ENCODE measurements at regions not wholly inside any gene's neighbourhood (a gene's known extent, or its start where the extent isn't known, plus 50 kb on each side); places are given as distances from the start of the nearest gene placed in this dataset.

DNA sequence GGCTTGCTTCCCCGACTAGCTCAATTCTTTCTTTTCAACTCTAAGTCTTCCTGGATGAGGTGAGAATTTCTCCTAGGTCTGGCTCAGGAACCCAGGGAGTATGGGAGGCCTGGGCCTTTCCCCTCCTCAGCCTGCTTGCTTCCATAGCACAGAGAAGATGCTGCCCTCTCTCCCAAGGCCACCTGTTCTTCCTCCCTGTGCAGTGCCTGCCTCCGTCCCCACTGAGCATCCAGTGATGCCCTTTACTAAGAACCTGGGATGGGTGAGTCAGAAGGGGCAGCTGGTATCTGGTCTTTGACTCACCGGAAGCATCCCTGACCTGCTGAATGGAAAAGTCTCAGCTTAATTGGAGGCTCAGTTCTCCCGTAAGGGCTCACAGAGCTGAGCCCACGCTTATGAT lies 607.9 kb downstream of the BUD13 start:
- H3K27me3 ChIP-seq (ENCODE audit: control insufficient read depth in 1 of 2, insufficient read depth in 2 of 2, low read length in 2 of 2), result peaks cover 0 to 2% of the 10 kb centered on the region in 2 experiments; a peak in 1 of 5 replicates
- BruUV-seq (replicated peaks), result no TSS peak
- DNase-seq (ENCODE audit: low spot score) (no peak), ATAC-seq (no peak), FAIRE-seq (no peak)
- no peak overlapping the region for H3K4me2 ChIP-seq (ENCODE audit: low read depth, low read length)
- no peak overlapping the region for H3K9ac ChIP-seq (ENCODE audit: insufficient read depth, low read depth, low read length)
- H3K4me3 ChIP-seq (replicated peaks in 1 of 3; ENCODE audit: insufficient read depth in 1 of 3, low read depth in 2 of 3, low read length in 3 of 3), result no peak overlapping the region
- TF ChIP-seq, protein P1, sequence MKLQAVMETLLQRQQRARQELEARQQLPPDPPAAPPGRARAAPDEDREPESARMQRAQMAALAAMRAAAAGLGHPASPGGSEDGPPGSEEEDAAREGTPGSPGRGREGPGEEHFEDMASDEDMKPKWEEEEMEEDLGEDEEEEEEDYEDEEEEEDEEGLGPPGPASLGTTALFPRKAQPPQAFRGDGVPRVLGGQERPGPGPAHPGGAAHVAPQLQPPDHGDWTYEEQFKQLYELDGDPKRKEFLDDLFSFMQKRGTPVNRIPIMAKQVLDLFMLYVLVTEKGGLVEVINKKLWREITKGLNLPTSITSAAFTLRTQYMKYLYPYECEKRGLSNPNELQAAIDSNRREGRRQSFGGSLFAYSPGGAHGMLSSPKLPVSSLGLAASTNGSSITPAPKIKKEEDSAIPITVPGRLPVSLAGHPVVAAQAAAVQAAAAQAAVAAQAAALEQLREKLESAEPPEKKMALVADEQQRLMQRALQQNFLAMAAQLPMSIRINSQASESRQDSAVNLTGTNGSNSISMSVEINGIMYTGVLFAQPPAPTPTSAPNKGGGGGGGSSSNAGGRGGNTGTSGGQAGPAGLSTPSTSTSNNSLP (IDR thresholded peaks at IDR 0.05; ENCODE audit: low read depth, low read length), result no peak
- TF ChIP-seq GATA4 (IDR thresholded peaks at IDR 0.05; ENCODE audit: borderline replicate concordance, low read depth) (no peak), REL (CRISPR knock-in tag; conservative IDR thresholded peaks at IDR 0.05) (no peak)
- intact Hi-C loops (cut with micrococcal nuclease; ENCODE audit: unreplicated experiment), result no loop called here
- no peak overlapping the region for H2AFZ ChIP-seq (ENCODE audit: low read length)
- H3K27ac ChIP-seq (ENCODE audit: extremely low read length, insufficient read depth, low read length), result no peak overlapping the region
- in situ Hi-C loops (cut with HindIII; ENCODE audit: extremely low pct_ligation_motif_present, low pct_unique_long_range_greater_than_20kb), result no loop called here
- H3K79me2 ChIP-seq (ENCODE audit: insufficient read depth, low read length), result no peaks in the 10 kb centered on the region
- CTCF ChIA-PET (ENCODE audit: low intra/inter-chr PET ratio, low total read pairs), result no interaction called here
- H3K36me3 ChIP-seq (replicated peaks in 1 of 2; ENCODE audit: control insufficient read depth in 1 of 2, insufficient read depth in 2 of 2, low read length in 2 of 2), result no peaks in the 10 kb centered on the region
- H3K9me3 ChIP-seq (ENCODE audit: low read length), result no peaks in the 10 kb centered on the region
- H4K20me1 ChIP-seq (ENCODE audit: insufficient read depth, low read length), result no peaks in the 10 kb centered on the region
- H3K4me1 ChIP-seq (ENCODE audit: insufficient read depth, low read length), result no peaks in the 10 kb centered on the region
- POLR2A ChIA-PET, result no interaction called here
- WGBS (ENCODE audit: low lambda C conversion rate), result 28% methylated on average over 5 of the region's 5 CpGs

DNA sequence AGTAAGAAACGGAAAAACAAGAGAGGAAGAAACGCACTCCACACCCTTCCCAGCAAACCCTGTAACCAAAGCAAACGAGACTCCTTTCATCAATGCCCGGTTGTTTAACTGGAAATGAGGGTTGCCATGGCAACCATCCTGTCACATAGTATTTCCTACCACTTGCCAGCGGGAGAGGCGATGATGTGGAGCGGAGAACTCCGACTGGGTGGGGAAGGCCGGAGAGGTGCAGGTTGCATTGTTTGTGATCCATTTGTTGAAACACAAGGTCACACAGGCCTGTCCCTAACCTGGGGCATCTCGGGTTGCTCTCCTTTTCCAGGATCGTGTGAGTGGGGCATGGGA lies 609.9 kb downstream of the BUD13 start:
- ATAC-seq, result no peak
- H3K27ac ChIP-seq (ENCODE audit: extremely low read length, insufficient read depth, low read length), result no peak overlapping the region
- WGBS (ENCODE audit: low lambda C conversion rate), result 52% methylated on average over 11 of the region's 11 CpGs
- TF ChIP-seq MZF1 (CRISPR knock-in tag; IDR thresholded peaks at IDR 0.05; ENCODE audit: borderline replicate concordance) (no peak), ZNF264 (CRISPR knock-in tag; IDR thresholded peaks at IDR 0.05) (no peak), RFX1 (IDR thresholded peaks at IDR 0.05) (peak; percentile 50; the same call in 1 of the 2 replicates), PCBP2 (optimal IDR thresholded peaks at IDR 0.05; ENCODE audit: low read depth, low read length, poor library complexity, severe bottlenecking) (no peak), RBM39 (IDR thresholded peaks at IDR 0.05; ENCODE audit: low read depth, low read length, poor library complexity, severe bottlenecking) (no peak)
- TF ChIP-seq, protein P2, sequence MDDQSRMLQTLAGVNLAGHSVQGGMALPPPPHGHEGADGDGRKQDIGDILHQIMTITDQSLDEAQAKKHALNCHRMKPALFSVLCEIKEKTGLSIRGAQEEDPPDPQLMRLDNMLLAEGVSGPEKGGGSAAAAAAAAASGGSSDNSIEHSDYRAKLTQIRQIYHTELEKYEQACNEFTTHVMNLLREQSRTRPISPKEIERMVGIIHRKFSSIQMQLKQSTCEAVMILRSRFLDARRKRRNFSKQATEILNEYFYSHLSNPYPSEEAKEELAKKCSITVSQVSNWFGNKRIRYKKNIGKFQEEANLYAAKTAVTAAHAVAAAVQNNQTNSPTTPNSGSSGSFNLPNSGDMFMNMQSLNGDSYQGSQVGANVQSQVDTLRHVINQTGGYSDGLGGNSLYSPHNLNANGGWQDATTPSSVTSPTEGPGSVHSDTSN (CRISPR knock-in tag; IDR thresholded peaks at IDR 0.05; ENCODE audit: borderline replicate concordance), result no peak
- TF ChIP-seq, protein P3, sequence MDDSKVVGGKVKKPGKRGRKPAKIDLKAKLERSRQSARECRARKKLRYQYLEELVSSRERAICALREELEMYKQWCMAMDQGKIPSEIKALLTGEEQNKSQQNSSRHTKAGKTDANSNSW (CRISPR knock-in tag; IDR thresholded peaks at IDR 0.05; ENCODE audit: borderline replicate concordance), result no peak
- TF ChIP-seq, protein P4, sequence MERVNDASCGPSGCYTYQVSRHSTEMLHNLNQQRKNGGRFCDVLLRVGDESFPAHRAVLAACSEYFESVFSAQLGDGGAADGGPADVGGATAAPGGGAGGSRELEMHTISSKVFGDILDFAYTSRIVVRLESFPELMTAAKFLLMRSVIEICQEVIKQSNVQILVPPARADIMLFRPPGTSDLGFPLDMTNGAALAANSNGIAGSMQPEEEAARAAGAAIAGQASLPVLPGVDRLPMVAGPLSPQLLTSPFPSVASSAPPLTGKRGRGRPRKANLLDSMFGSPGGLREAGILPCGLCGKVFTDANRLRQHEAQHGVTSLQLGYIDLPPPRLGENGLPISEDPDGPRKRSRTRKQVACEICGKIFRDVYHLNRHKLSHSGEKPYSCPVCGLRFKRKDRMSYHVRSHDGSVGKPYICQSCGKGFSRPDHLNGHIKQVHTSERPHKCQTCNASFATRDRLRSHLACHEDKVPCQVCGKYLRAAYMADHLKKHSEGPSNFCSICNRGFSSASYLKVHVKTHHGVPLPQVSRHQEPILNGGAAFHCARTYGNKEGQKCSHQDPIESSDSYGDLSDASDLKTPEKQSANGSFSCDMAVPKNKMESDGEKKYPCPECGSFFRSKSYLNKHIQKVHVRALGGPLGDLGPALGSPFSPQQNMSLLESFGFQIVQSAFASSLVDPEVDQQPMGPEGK (CRISPR knock-in tag; IDR thresholded peaks at IDR 0.05), result no peak
- no peaks in the 10 kb centered on the region for H3K79me2 ChIP-seq (ENCODE audit: insufficient read depth, low read length)
- H3K27me3 ChIP-seq (ENCODE audit: control insufficient read depth in 1 of 2, insufficient read depth in 2 of 2, low read length in 2 of 2), result peaks cover 0 to 2% of the 10 kb centered on the region in 2 experiments; a peak in 1 of 5 replicates
- no peak overlapping the region for H2AFZ ChIP-seq (ENCODE audit: low read length)
- CTCF ChIA-PET (ENCODE audit: low intra/inter-chr PET ratio, low total read pairs), result no interaction called here
- FAIRE-seq, result no peak
- H3K4me1 ChIP-seq (ENCODE audit: insufficient read depth, low read length), result no peaks in the 10 kb centered on the region
- H3K36me3 ChIP-seq (replicated peaks in 1 of 2; ENCODE audit: control insufficient read depth in 1 of 2, insufficient read depth in 2 of 2, low read length in 2 of 2), result no peaks in the 10 kb centered on the region
- in situ Hi-C loops (cut with HindIII; ENCODE audit: extremely low pct_ligation_motif_present, low pct_unique_long_range_greater_than_20kb) (no loop called here), intact Hi-C loops (cut with micrococcal nuclease; ENCODE audit: unreplicated experiment) (no loop called here)
- H3K9me3 ChIP-seq (ENCODE audit: low read length), result no peaks in the 10 kb centered on the region
- POLR2A ChIA-PET, result no interaction called here
- DNase-seq (ENCODE audit: low spot score), result no peak
- BruUV-seq (replicated peaks), result no TSS peak
- no peak overlapping the region for H3K4me2 ChIP-seq (ENCODE audit: low read depth, low read length)
- no peak overlapping the region for H3K9ac ChIP-seq (ENCODE audit: insufficient read depth, low read depth, low read length)
- no peaks in the 10 kb centered on the region for H4K20me1 ChIP-seq (ENCODE audit: insufficient read depth, low read length)
- no peak overlapping the region for H3K4me3 ChIP-seq (replicated peaks in 1 of 3; ENCODE audit: insufficient read depth in 1 of 3, low read depth in 2 of 3, low read length in 3 of 3)

Measured in HepG2 (cell line).